ENCODE measurements at regions not wholly inside any gene's neighbourhood (a gene's known extent, or its start where the extent isn't known, plus 50 kb on each side); places are given as distances from the start of the nearest gene placed in this dataset.

DNA sequence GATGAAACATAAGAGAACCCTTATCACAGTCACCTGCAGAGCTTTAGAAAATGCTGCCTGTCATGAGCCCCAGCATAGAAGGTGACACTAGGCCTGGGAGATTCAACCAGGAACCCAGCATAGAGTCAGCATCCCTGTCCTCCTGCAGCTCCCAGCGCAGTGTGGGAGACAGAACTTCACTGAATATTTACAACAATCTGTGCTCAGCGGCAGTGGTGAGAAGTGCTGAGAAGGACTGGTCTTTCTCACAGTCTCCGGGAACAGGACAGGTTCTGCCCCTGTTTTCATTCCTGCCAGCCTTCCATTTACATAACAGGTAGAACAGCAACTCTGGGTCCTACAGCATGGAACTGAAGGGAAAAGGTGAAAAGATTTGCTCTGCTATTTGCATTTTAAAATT, 83.5 kb upstream of the GADD45A start:
- DNase-seq (ENCODE audit: low spot score) = peak; percentile 21
- ChIA-PET CTCF (interaction anchor here (1.4 kb wide), 1 partner anchor 159 kb away, joined by 3 read pairs; no protein-coding TSS in a partner anchor), POLR2A (no interaction called here)
- peak; percentile 90 for ATAC-seq
- peak overlapping the region; percentile 38; the same call in 1 of the 2 replicates for H3K27ac Mint-ChIP-seq
- peaks cover 27% of the 10 kb centered on the region for H3K4me1 Mint-ChIP-seq
- H3K27me3 Mint-ChIP-seq (ENCODE audit: low read depth) = no peaks in the 10 kb centered on the region
- H3K9me3 Mint-ChIP-seq = peaks cover 5% of the 10 kb centered on the region
- TF ChIP-seq PRDM15 (CRISPR knock-in tag; IDR thresholded peaks at IDR 0.05) (peak; percentile 29; the same call in 1 of the 2 replicates), ETV6 (CRISPR knock-in tag; IDR thresholded peaks at IDR 0.05) (no peak), NFATC4 (CRISPR knock-in tag; IDR thresholded peaks at IDR 0.05) (no peak)
- H3K4me3 Mint-ChIP-seq = no peak overlapping the region
- peaks cover 2% of the 10 kb centered on the region; the same call in 1 of the 2 replicates for H3K36me3 Mint-ChIP-seq

- DNase-seq (ENCODE audit: low spot score) = no peak
- no peak for TF ChIP-seq RORB (CRISPR knock-in tag; IDR thresholded peaks at IDR 0.05)
- TF ChIP-seq MXD4 (CRISPR knock-in tag; IDR thresholded peaks at IDR 0.05; ENCODE audit: borderline replicate concordance) = no peak
- TF ChIP-seq NFE2L1 (CRISPR knock-in tag; IDR thresholded peaks at IDR 0.05) = no peak
- TF ChIP-seq NR2C2 (CRISPR knock-in tag; IDR thresholded peaks at IDR 0.05) = no peak
- TF ChIP-seq ATF1 (CRISPR knock-in tag; IDR thresholded peaks at IDR 0.05) = no peak
- TF ChIP-seq ESRRA (CRISPR knock-in tag; IDR thresholded peaks at IDR 0.05; ENCODE audit: borderline replicate concordance) = no peak
- TF ChIP-seq TEAD1 (CRISPR knock-in tag; IDR thresholded peaks at IDR 0.05) = no peak
- TF ChIP-seq, protein P1, sequence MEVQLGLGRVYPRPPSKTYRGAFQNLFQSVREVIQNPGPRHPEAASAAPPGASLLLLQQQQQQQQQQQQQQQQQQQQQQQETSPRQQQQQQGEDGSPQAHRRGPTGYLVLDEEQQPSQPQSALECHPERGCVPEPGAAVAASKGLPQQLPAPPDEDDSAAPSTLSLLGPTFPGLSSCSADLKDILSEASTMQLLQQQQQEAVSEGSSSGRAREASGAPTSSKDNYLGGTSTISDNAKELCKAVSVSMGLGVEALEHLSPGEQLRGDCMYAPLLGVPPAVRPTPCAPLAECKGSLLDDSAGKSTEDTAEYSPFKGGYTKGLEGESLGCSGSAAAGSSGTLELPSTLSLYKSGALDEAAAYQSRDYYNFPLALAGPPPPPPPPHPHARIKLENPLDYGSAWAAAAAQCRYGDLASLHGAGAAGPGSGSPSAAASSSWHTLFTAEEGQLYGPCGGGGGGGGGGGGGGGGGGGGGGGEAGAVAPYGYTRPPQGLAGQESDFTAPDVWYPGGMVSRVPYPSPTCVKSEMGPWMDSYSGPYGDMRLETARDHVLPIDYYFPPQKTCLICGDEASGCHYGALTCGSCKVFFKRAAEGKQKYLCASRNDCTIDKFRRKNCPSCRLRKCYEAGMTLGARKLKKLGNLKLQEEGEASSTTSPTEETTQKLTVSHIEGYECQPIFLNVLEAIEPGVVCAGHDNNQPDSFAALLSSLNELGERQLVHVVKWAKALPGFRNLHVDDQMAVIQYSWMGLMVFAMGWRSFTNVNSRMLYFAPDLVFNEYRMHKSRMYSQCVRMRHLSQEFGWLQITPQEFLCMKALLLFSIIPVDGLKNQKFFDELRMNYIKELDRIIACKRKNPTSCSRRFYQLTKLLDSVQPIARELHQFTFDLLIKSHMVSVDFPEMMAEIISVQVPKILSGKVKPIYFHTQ (CRISPR knock-in tag; IDR thresholded peaks at IDR 0.05) = no peak
- TF ChIP-seq SMAD4 (CRISPR knock-in tag; IDR thresholded peaks at IDR 0.05) = no peak
- TF ChIP-seq FOXJ3 (CRISPR knock-in tag; IDR thresholded peaks at IDR 0.05; ENCODE audit: borderline replicate concordance) = no peak
- ATAC-seq = no peak
- no peaks in the 10 kb centered on the region for H3K27me3 Mint-ChIP-seq (ENCODE audit: low read depth)
- peaks cover 5% of the 10 kb centered on the region for H3K9me3 Mint-ChIP-seq
- no peak overlapping the region for H3K27ac Mint-ChIP-seq
- ChIA-PET POLR2A (no interaction called here), CTCF (interaction anchor here (1.4 kb wide), 1 partner anchor 159 kb away, joined by 3 read pairs; no protein-coding TSS in a partner anchor)
- peaks cover 2% of the 10 kb centered on the region; the same call in 1 of the 2 replicates for H3K36me3 Mint-ChIP-seq
- no peak overlapping the region for H3K4me3 Mint-ChIP-seq
- peaks cover 27% of the 10 kb centered on the region for H3K4me1 Mint-ChIP-seq
These were observed 83.0 kb upstream of the GADD45A start for GRCh38 chr1:67601955-67602354.

- Mint-ChIP-seq H3K36me3 (peaks cover 2% of the 10 kb centered on the region; the same call in 1 of the 2 replicates), H3K27ac (no peak overlapping the region), H3K4me1 (peaks cover 27% of the 10 kb centered on the region), H3K4me3 (no peak overlapping the region), H3K9me3 (peaks cover 5% of the 10 kb centered on the region), H3K27me3 (ENCODE audit: low read depth) (no peaks in the 10 kb centered on the region)
- ChIA-PET POLR2A (no interaction called here), CTCF (interaction anchor here (0.7 to 1.0 kb wide), 3 partner anchors 23 to 155 kb away, joined by 3 to 4 read pairs (median 4); no protein-coding TSS in a partner anchor)
- 0 out of 2 replicates have a peak, but pooled peaks have one; percentile 23 for ATAC-seq
- no peak for DNase-seq (ENCODE audit: low spot score)
- TF ChIP-seq, protein P2, sequence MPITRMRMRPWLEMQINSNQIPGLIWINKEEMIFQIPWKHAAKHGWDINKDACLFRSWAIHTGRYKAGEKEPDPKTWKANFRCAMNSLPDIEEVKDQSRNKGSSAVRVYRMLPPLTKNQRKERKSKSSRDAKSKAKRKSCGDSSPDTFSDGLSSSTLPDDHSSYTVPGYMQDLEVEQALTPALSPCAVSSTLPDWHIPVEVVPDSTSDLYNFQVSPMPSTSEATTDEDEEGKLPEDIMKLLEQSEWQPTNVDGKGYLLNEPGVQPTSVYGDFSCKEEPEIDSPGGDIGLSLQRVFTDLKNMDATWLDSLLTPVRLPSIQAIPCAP (CRISPR knock-in tag; IDR thresholded peaks at IDR 0.05) = no peak
- TF ChIP-seq OVOL2 (CRISPR knock-in tag; IDR thresholded peaks at IDR 0.05; ENCODE audit: borderline replicate concordance) = no peak
- no peak for TF ChIP-seq RELA (CRISPR knock-in tag; IDR thresholded peaks at IDR 0.05; ENCODE audit: borderline replicate concordance)
- no peak for TF ChIP-seq ELF4 (CRISPR knock-in tag; IDR thresholded peaks at IDR 0.05; ENCODE audit: low read depth)
- no peak for TF ChIP-seq JAZF1 (CRISPR knock-in tag; IDR thresholded peaks at IDR 0.05)
- TF ChIP-seq TP53 (CRISPR knock-in tag; IDR thresholded peaks at IDR 0.05) = no peak
- TF ChIP-seq ZNF317 (CRISPR knock-in tag; IDR thresholded peaks at IDR 0.05; ENCODE audit: borderline replicate concordance, low read depth) = no peak
- TF ChIP-seq, protein P3, sequence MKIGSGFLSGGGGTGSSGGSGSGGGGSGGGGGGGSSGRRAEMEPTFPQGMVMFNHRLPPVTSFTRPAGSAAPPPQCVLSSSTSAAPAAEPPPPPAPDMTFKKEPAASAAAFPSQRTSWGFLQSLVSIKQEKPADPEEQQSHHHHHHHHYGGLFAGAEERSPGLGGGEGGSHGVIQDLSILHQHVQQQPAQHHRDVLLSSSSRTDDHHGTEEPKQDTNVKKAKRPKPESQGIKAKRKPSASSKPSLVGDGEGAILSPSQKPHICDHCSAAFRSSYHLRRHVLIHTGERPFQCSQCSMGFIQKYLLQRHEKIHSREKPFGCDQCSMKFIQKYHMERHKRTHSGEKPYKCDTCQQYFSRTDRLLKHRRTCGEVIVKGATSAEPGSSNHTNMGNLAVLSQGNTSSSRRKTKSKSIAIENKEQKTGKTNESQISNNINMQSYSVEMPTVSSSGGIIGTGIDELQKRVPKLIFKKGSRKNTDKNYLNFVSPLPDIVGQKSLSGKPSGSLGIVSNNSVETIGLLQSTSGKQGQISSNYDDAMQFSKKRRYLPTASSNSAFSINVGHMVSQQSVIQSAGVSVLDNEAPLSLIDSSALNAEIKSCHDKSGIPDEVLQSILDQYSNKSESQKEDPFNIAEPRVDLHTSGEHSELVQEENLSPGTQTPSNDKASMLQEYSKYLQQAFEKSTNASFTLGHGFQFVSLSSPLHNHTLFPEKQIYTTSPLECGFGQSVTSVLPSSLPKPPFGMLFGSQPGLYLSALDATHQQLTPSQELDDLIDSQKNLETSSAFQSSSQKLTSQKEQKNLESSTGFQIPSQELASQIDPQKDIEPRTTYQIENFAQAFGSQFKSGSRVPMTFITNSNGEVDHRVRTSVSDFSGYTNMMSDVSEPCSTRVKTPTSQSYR (CRISPR knock-in tag; IDR thresholded peaks at IDR 0.05) = no peak
- TF ChIP-seq GRHL2 (CRISPR knock-in tag; IDR thresholded peaks at IDR 0.05; ENCODE audit: insufficient replicate concordance, severe bottlenecking) = no peak
- no peak for TF ChIP-seq ZNF121 (CRISPR knock-in tag; IDR thresholded peaks at IDR 0.05)
These were observed 80.2 kb upstream of the GADD45A start for GRCh38 chr1:67604778-67605177.
